ENCODE measurements at regions not wholly inside any gene's neighbourhood (a gene's known extent, or its start where the extent isn't known, plus 50 kb on each side); places are given as distances from the start of the nearest gene placed in this dataset.

- DNase-seq, result peak; percentile 64
Measured at GRCh38 chr6:113632220-113632864, 224.8 kb upstream of the MARCKS start.

- DNase-seq, result no peak
Measured at GRCh38 chr6:113633638-113634037, 223.5 kb upstream of the MARCKS start.

DNA sequence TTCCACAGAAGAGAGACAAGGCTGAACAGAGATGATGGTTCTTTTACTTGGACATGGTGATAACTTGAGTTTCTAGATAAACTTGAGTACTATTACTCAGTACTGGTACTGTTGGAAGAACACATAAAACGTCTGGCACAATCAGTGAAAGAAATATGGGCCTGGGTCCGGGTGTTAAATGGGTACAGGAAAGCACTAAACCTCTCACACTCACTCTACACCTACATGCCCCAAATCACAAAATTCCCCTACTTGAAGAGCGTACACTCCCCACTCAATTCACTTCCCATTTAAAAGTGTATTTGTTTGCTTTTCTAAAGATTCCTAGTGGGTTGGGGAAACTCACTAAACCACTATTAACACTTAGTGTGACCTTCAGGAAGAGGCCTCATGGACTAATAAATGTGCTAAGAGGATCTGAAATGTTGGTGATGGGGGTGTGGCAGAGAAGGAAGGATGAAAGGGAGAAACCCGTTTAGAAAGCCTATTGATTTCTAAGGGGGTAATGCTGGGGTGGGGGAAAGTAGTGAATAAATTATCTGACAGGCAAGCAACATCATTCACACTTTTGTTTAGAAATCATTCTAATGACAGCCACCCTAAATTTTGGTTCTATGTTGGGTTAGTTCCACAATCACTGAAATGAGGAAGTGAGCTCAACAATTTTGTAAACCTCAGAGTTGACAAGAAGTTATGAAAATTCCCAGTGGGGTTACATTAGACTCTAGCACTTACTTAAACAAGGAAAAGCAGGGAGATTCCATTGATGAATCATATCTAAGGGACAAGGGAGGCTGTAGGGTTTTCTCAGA lies 222.6 kb upstream of the MARCKS start:
- DNase-seq, result peak; percentile 84 to 93

GRCh38 chr6:113635222-113635986 lies 221.7 kb upstream of the MARCKS start:
- DNase-seq, result no peak

DNA sequence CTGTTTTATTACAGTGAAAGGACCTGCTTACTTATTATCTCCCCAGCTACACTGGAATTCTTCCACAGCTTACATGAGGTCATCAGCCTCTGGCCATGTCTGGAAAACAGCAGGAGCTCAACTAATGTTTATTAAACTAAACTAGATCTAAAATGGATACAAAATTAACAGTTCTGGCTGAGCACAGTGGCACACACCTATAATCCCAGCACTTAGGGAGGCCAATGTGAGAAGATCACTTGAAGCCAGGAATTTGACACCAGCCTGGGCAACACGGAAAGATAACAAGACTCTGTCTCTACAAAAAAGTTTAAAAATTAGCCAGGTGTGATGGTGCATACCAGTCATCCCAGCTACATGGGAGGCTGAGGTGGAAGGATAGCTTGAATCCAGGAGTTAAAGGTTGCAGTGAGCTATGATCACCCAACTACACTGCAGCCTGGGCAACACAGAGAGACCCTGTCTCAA lies 220.8 kb upstream of the MARCKS start:
- no peak for DNase-seq

DNA sequence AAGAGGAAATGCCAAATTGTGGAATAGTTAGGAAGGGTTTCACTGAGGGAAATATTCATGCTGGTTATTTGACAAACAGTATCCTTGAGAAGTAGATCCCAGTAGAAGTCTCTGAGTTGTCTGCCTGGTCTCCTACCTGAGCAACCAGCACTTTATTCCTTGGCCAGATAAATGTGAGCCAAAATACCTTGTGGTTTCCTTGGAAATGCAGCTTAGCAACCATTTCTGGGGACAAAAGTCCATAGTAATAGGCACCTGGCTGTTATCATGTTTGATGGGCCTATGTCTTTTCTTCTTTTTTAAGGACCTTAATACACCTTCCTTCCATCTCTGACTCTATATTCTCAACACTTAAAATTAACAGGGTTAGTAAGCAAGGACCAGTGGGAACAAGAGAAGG lies 217.1 kb upstream of the MARCKS start:
- DNase-seq, result no peak

DNA sequence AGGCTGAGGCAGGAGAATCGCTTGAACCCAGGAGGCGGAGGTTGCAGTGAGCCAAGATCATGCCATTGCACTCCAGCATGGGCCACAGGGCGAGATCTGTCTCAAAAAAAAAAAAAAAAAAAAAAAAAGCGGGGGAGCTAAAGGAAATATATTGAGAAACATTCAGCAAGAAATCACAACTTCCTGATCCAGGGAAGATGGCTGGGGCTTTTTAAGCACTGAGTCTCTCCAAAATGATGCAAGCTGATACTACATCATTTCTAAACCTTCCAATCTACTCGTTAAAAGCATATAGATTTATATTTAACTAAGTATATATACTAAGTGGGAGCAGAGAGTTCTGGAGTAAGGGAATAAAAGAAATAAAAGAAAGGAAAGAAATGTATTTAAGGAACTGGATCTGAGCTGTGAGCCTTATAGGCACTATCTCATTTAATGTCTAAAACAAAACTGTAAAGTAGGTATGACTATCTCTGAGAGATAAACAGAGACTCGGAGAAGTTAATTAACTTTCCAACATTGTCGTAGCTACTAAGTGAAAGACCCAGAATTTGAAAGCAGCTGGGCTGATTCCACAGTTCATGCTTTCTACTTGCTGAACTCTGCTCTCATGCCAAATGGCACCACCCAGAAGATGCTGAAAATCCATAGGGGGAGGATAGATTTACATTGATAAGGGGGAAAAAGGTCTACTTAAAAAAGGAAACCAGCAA lies 215.0 kb upstream of the MARCKS start:
- peak; percentile 74 to 83 for DNase-seq

DNA sequence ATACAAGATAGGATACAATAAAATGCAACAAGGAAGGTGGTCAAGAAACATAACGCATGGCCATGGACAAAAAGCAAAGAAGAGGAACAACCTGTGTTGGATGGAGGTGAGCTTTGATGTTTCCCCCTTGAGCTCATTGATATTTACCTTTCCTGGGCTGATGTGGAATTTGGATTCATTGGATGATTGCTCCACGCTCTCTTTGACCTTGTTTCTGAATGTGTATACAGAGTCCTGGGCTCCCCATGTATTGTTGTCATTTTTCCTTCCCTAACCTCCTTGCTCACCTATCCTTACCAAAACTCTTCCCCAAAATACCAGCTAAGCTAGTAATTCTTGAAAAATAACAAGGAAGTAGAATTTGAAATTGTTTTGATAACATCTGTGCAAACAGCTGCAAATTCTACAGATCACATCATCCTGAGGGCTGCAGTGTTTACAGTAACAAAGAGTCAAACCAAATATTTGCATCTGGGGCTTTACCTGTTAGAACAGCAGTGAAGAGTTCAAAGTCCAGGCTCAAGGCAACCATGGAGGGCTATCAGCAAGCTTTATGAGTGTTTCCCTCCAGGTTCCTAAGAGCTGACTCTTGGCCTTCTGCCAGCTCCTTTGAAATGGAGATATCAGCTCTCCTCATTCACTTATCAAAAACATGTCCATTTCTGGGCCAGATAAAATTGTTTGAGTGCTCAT lies 214.3 kb upstream of the MARCKS start:
- no peak for DNase-seq

DNA sequence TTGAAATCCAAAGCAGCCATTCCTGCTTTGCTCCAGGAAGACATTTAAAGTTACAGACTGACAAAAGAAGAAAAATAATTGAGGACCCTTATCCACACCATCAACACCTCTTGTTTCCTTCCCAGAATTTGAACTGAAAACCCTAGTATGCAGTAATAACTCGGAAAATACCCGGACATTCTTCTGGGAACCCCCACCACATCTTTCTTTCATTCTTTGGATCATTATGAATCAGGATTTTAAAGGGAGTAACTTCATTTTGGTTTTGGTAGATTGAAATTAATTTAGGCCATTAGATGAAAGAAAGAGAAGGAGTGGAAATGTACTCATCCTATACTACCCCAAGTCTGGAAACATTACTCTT lies 213.8 kb upstream of the MARCKS start:
- DNase-seq, result no peak

GRCh38 chr6:113644861-113645575 lies 212.1 kb upstream of the MARCKS start:
- peak; percentile 61 to 69 for DNase-seq

DNA sequence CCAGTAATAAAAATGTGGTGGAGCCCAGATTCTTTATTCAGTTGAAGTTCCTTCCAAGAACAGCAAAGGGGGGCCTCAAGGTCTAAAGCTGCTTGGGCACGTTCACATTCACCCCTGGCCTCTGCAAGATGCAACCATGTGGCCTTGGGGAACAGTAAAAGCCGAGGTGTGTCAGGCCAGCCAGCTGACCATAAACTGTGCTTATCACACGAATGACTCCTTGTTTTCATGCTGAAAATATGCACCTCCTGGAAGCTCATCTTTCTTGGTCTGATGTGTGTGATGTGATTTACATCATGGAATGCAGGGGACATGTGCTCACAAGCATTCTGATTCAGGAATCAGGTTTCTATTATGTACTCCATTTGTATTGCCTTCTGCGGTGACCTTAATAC lies 211.6 kb upstream of the MARCKS start:
- no peak for DNase-seq

GRCh38 chr6:113645986-113646385 lies 211.2 kb upstream of the MARCKS start:
- DNase-seq, result no peak

DNA sequence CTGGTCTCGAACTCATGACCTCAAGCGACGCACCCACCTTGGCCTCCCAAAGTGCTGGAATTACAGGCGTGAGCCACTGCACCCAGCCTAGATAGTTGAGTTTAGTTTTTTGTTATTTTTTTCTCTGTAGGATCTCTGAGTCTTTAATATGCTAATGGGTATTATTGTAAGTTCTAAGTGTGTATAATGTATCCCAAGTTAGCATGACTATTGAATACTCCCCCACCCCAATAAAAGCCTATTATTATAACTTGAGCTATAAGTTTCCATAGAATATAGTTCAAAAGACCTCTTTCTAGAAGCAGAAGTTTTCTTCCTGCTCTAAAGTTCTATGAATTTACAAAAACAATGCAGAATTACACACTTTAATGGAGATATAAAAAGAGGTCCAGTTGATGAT lies 210.4 kb upstream of the MARCKS start:
- no peak for DNase-seq

- no peak for DNase-seq
Measured at GRCh38 chr6:113647143-113647889, 209.8 kb upstream of the MARCKS start.

DNA sequence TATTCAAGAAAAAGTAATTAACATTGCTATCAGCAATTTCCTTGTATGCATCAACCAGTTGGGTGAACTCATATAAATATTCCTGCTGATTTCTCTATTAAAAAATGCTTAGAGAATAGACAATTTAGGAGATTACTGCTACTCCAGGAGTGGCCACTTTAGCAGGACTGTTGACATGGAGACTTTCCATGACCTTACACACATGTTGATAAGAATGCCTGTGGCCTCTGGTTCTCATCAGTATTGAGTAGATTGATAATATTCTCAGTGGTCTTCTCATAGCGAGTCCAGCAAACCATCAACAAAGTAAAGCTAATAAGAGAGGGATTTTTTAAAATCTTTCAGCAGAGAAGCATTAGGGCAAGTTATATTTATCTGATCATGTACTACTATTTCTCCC lies 208.4 kb upstream of the MARCKS start:
- no peak for DNase-seq

GRCh38 chr6:113649276-113649675 lies 207.9 kb upstream of the MARCKS start:
- peak; percentile 42 to 47 for DNase-seq

- no peak for DNase-seq
Measured at GRCh38 chr6:113649880-113650609, 207.1 kb upstream of the MARCKS start.

DNA sequence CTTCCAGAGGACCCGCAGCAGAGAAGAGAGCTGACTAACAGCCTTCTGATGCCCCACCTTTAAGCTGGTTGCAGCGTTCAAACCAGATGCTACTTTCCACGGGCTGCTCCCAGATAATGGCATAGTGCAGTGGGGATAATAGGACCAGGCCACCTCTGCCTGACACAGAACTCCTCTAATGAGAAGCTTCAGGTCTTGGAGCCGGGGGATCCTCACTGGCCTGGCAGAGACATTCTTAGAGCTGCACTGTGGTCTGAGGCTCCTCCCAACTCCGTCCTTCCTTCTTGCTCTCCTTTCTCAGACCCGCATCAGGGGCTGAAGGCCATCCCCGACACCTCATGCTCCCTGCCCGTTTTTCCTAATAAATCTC lies 206.6 kb upstream of the MARCKS start:
- DNase-seq, result no peak

DNA sequence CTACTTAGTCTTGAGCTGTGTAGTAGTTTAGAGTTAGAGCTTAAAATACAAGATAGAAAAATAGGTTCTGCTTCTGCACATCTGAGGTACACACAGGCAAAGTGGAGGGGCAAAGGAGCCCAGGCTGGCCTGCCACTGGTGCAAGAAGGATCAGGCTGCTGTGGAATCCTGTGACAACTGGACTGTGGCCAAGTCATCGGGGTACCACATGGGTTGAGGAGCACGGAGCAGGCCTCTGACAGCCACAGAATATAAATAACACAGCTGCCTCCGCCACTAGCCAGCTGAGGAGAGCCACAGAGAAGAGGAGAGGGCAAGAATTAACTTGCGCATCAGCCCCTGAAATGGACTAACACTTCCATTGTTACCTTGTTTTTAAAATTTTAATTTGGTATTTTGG lies 206.0 kb upstream of the MARCKS start:
- no peak for DNase-seq

- DNase-seq, result no peak
Measured at GRCh38 chr6:113651920-113652319, 205.2 kb upstream of the MARCKS start.

All from inflammatory macrophage (primary cell).